ENCODE measurements at regions not wholly inside any gene's neighbourhood (a gene's known extent, or its start where the extent isn't known, plus 50 kb on each side); places are given as distances from the start of the nearest gene placed in this dataset.
"Not testable (repeated sequence)": the region's sequence is repeated elsewhere in the genome, so short reads cannot be mapped to it uniquely, and the experiment has no call there.

DNA sequence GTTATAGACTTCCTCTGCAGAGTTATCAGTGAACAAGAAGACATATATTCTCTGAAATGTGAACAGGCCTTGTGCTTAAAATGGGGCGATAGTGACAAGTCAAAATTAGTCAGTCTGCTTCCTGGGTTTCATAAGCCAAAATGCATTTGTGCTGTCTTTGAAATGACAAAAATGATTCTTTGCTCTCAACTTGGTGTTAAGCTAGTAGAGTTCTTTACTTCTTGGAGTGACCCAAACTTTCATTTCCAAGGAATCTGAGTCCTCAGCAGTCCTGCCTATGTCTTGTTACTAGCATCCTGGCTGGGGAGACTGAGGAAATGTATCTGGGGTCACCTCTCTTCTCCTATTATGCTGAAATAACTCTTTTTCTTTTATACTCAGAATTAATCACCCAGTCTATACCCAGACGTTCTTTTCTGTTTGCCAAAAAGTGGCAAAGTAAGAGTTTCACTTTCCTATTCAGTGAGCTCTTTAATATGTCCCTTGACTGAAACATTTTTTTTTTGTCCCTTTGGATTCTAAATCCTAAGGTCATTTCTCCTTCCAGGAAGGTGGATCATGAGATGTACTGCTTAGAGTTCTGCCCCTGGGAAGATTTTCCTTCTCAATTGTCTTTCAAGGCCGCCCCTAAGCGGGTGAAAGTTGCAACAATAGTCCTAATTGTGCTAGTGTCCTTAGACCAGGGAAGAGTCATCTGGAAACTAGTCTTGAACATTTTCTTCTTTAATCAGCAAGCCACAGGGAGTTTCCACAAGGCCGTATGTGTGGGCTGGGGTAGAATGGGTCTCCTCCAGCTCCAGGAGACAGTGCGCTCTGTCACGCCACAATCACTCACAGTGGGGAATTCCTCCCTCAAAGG, 53.0 kb upstream of the RDX start:
- no peaks in the 10 kb centered on the region; the same call in 1 of the 2 replicates for H3K27me3 Mint-ChIP-seq (ENCODE audit: low read depth)
- Histone ChIP-seq H2BK15ac (ENCODE audit: low read depth, low read length) (no peak overlapping the region), H2BK120ac (ENCODE audit: low read depth, low read length, poor library complexity, severe bottlenecking) (no peak overlapping the region), H3K79me1 (ENCODE audit: insufficient read depth, low read depth, low read length, poor library complexity, severe bottlenecking) (no peaks in the 10 kb centered on the region), H3K4me2 (ENCODE audit: insufficient read depth, insufficient read length, low read length) (no peak overlapping the region), H2BK12ac (ENCODE audit: insufficient read length, low read depth, low read length) (no peak overlapping the region), H3K18ac (ENCODE audit: insufficient read length, low read depth, low read length) (no peak overlapping the region), H3K4ac (ENCODE audit: low read depth, low read length) (no peak overlapping the region), H2AFZ (ENCODE audit: low read length) (no peak overlapping the region), H3K14ac (ENCODE audit: insufficient read depth, low read length) (no peak overlapping the region), H2BK20ac (ENCODE audit: low read depth, low read length, poor library complexity, severe bottlenecking) (no peak overlapping the region), H3K23ac (ENCODE audit: insufficient read length, low read depth, low read length) (no peak overlapping the region), H3K9me3 (ENCODE audit: control insufficient read depth, low read depth, low read length) (no peaks in the 10 kb centered on the region), H2AK5ac (ENCODE audit: insufficient read length, low read length) (no peak overlapping the region), H3K56ac (ENCODE audit: insufficient read length, low read depth, low read length) (no peak overlapping the region), H4K20me1 (ENCODE audit: control insufficient read depth, insufficient read depth, insufficient read length) (no peaks in the 10 kb centered on the region), H3K4me1 (ENCODE audit: insufficient read depth, low read length) (no peaks in the 10 kb centered on the region), H4K8ac (replicated peaks; ENCODE audit: insufficient read length, low read depth, low read length) (no peak overlapping the region), H3K27me3 (ENCODE audit: insufficient read depth, low read length) (no peaks in the 10 kb centered on the region), H3K23me2 (ENCODE audit: insufficient read length, low read depth, low read length, poor library complexity, severe bottlenecking) (no peaks in the 10 kb centered on the region), H3T11ph (ENCODE audit: low read length) (no peak overlapping the region), H4K91ac (ENCODE audit: insufficient read length, low read depth, low read length) (no peak overlapping the region), H3K27ac (ENCODE audit: insufficient read length, low read depth, low read length) (no peak overlapping the region), H4K5ac (ENCODE audit: insufficient read length, low read depth, low read length) (no peak overlapping the region), H2BK5ac (ENCODE audit: insufficient read length, low read length) (no peak overlapping the region), H3K9ac (ENCODE audit: extremely low read depth, insufficient read length, low read length) (no peak overlapping the region), H3K79me2 (ENCODE audit: insufficient read depth, low read length) (no peaks in the 10 kb centered on the region)
- no peak for TF ChIP-seq CTCF (conservative IDR thresholded peaks at IDR 0.05)
- no peak overlapping the region for H3K27ac Mint-ChIP-seq
- no peak for DNase-seq
- peaks cover 5 to 7% of the 10 kb centered on the region in 2 experiments; a peak in 3 of 4 replicates for H3K4me1 Mint-ChIP-seq
- WGBS (ENCODE audit: extremely low coverage, insufficient read length, low lambda C conversion rate) = no CpG with 5 or more reads among the region's 7 CpGs
- H3K9me3 Mint-ChIP-seq = no peaks in the 10 kb centered on the region; a peak in 2 of 5 replicates
- H3K4me3 Mint-ChIP-seq = no peak overlapping the region
- peaks cover 0 to 2% (median 0%) of the 10 kb centered on the region in 3 experiments; a peak in 2 of 7 replicates for H3K36me3 Mint-ChIP-seq (ENCODE audit: insufficient read depth in 1 of 3, low read depth in 3 of 3)

GRCh38 chr11:110349997-110350383, 53.6 kb upstream of the RDX start:
- not testable (repeated sequence) for H3K56ac ChIP-seq (ENCODE audit: insufficient read length, low read depth, low read length); H3K4me1 ChIP-seq (ENCODE audit: insufficient read depth, low read length); H3K9me3 Mint-ChIP-seq; H4K91ac ChIP-seq (ENCODE audit: insufficient read length, low read depth, low read length); H3K79me2 ChIP-seq (ENCODE audit: insufficient read depth, low read length); H2AFZ ChIP-seq (ENCODE audit: low read length); H3K23ac ChIP-seq (ENCODE audit: insufficient read length, low read depth, low read length); H3K27ac ChIP-seq (ENCODE audit: insufficient read length, low read depth, low read length); H3K4ac ChIP-seq (ENCODE audit: low read depth, low read length); H3K36me3 Mint-ChIP-seq (ENCODE audit: insufficient read depth in 1 of 3, low read depth in 3 of 3); H3K79me1 ChIP-seq (ENCODE audit: insufficient read depth, low read depth, low read length, poor library complexity, severe bottlenecking); H3T11ph ChIP-seq (ENCODE audit: low read length); H3K14ac ChIP-seq (ENCODE audit: insufficient read depth, low read length); H2BK120ac ChIP-seq (ENCODE audit: low read depth, low read length, poor library complexity, severe bottlenecking); H3K9ac ChIP-seq (ENCODE audit: extremely low read depth, insufficient read length, low read length); H2AK5ac ChIP-seq (ENCODE audit: insufficient read length, low read length); H3K4me3 Mint-ChIP-seq; H4K8ac ChIP-seq (replicated peaks; ENCODE audit: insufficient read length, low read depth, low read length); H3K23me2 ChIP-seq (ENCODE audit: insufficient read length, low read depth, low read length, poor library complexity, severe bottlenecking); H3K27ac Mint-ChIP-seq; H2BK15ac ChIP-seq (ENCODE audit: low read depth, low read length); H4K5ac ChIP-seq (ENCODE audit: insufficient read length, low read depth, low read length); H3K18ac ChIP-seq (ENCODE audit: insufficient read length, low read depth, low read length); H2BK5ac ChIP-seq (ENCODE audit: insufficient read length, low read length); H3K27me3 Mint-ChIP-seq (ENCODE audit: low read depth); H2BK12ac ChIP-seq (ENCODE audit: insufficient read length, low read depth, low read length); H3K27me3 ChIP-seq (ENCODE audit: insufficient read depth, low read length); H3K4me2 ChIP-seq (ENCODE audit: insufficient read depth, insufficient read length, low read length); H2BK20ac ChIP-seq (ENCODE audit: low read depth, low read length, poor library complexity, severe bottlenecking); H3K9me3 ChIP-seq (ENCODE audit: control insufficient read depth, low read depth, low read length); H4K20me1 ChIP-seq (ENCODE audit: control insufficient read depth, insufficient read depth, insufficient read length); DNase-seq
- no CpG with 5 or more reads among the region's 5 CpGs for WGBS (ENCODE audit: extremely low coverage, insufficient read length, low lambda C conversion rate)
- H3K4me1 Mint-ChIP-seq = peaks cover 8 to 13% of the 10 kb centered on the region in 2 experiments
